Naive thymus-derived CD8-positive, alpha-beta T cell (primary cell): ENCODE measurements at regions not wholly inside any gene's neighbourhood (a gene's known extent, or its start where the extent isn't known, plus 50 kb on each side); places are given as distances from the start of the nearest gene placed in this dataset.
"Not testable (repeated sequence)": the region's sequence is repeated elsewhere in the genome, so short reads cannot be mapped to it uniquely, and the experiment has no call there.

ENCODE experiments used
- ATAC-seq, 2 donors: fragments of 150-1000 bp; cut with Tn5 transposase in 1 of 2; sonication (Bioruptor Pico), chemical (Tn5 transposase) in 1 of 2; 1 replicate in 1 of 2; 2 replicates in 1 of 2; pipeline ENCODE4 v1.10.0; 2021; ENCODE audit warnings: mild to moderate bottlenecking in 2 of 2, moderate library complexity in 2 of 2
- POLR2A ChIA-PET: fragments of 350-600 bp; sonication (Branson Sonifier 250); formaldehyde crosslinking; loops from one replicate; lab custom pipeline; 2021; ENCODE audit warnings: antibody characterized with exemption; lab: Charles Lee
- DNase-seq, 10 donors: peaks; one replicate each; pipeline versions ENCODE4 v3.0.0 to v3.0.0-alpha.2; 2020 to 2022
- H3K27ac Mint-ChIP-seq, 10 donors: one replicate each; pipeline ENCODE4 v1.8.0; 2020 to 2022; ENCODE audit warnings: mild to moderate bottlenecking in 10 of 10, mixed read lengths in 10 of 10, moderate library complexity in 4 of 10, inconsistent platforms in 1 of 10
- H3K27me3 Mint-ChIP-seq, 5 donors: one replicate each; pipeline ENCODE4 v1.8.0; 2021 to 2022; ENCODE audit warnings: mixed read lengths in 5 of 5
- H3K36me3 Mint-ChIP-seq, 3 donors: one replicate each; pipeline ENCODE4 v1.8.0; 2020 to 2022; ENCODE audit warnings: mixed read lengths in 3 of 3, mild to moderate bottlenecking in 2 of 3, inconsistent platforms in 1 of 3
- H3K4me1 Mint-ChIP-seq, 4 donors: one replicate each; pipeline ENCODE4 v1.8.0; 2021 to 2022; ENCODE audit warnings: mixed read lengths in 4 of 4
- H3K4me3 Mint-ChIP-seq, 10 donors: one replicate each; pipeline ENCODE4 v1.8.0; 2020 to 2022; ENCODE audit warnings: mild to moderate bottlenecking in 10 of 10, mixed read lengths in 10 of 10, moderate library complexity in 6 of 10, inconsistent platforms in 1 of 10
- H3K9me3 Mint-ChIP-seq, 9 donors: one replicate each; pipeline ENCODE4 v1.8.0; 2020 to 2022; ENCODE audit warnings: mixed read lengths in 9 of 9, mild to moderate bottlenecking in 3 of 9, inconsistent platforms in 1 of 9, moderate library complexity in 1 of 9

DNA sequence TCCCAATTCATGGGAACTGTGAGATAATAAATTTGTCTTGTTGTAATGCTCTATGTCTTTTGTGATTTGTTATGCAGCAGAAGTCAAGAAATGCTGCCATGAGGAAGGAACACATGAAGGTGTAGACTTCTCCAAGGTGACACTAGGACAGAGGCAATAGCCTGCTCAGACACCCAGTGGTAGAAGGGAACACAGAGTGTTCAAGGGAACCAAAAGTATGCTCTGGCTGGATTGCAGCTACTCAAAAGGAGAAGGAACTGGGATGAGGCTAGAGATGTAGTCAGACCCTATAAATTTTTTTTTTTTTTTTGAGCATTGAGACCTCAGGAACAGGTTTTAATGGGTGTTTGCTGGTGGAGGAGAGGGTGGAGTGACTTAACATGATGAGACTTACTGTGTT is 232.5 kb downstream of the PARP8 start:
- Mint-ChIP-seq H3K4me1 (no peaks in the 10 kb centered on the region), H3K4me3 (no peak overlapping the region), H3K9me3 (no peaks in the 10 kb centered on the region), H3K36me3 (no peaks in the 10 kb centered on the region), H3K27ac (no peak overlapping the region), H3K27me3 (peaks cover 3 to 44% (median 12%) of the 10 kb centered on the region in 5 donors)
- ATAC-seq = no peak
- DNase-seq = no peak
- POLR2A ChIA-PET = no interaction called here

DNA sequence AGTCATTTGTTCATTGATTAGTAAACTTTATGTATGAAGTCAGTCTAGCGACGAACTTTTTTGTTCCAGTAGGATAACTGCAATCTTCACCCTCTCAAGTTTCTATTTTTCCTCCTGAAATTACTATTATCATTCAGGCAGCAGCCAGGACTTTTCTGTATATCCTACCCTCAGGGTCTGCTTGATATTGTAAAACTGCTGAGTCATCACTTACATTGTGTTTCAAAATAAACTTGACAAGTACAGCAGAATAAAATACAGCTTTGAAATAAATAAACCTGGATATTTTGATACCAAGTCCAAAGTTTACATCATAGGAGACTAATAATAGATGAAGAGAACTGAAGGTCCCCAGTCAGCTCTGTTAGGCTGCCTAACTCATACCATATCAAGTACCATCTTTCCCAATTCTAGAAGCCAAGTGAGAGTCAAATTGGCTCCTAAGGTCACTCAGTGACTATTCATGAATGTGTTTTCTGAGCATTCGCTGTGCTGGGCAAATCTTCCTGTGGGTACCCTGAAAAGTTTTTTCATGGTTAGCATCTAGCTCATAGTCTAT is 234.6 kb downstream of the PARP8 start:
- no peak overlapping the region for H3K27ac Mint-ChIP-seq
- POLR2A ChIA-PET = no interaction called here

DNA sequence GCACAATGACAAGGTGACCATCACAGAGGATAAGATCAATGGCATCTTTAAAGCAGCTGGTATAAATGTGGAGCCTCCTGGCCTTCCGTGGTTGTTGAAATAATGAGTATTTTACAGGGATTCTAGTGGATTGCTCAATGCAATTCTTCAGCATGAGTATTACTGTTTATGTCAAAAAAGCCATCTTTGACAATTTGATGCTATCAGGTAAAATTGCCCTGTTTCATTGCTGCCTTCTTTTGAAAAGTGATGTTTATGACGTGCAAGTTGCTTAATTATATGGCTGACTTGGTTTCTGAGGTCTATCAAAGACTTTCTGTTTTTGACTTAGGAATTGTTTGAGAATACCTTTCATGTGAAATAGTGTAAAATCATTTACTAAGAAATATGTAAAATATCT is 237.2 kb downstream of the PARP8 start:
- H3K27ac Mint-ChIP-seq = no peak overlapping the region
- H3K4me3 Mint-ChIP-seq = no peak overlapping the region
- peaks cover 4 to 43% (median 19%) of the 10 kb centered on the region in 5 donors for H3K27me3 Mint-ChIP-seq
- POLR2A ChIA-PET = no interaction called here
- H3K4me1 Mint-ChIP-seq = no peaks in the 10 kb centered on the region
- H3K36me3 Mint-ChIP-seq = no peaks in the 10 kb centered on the region
- DNase-seq (no peak), ATAC-seq (no peak)
- peaks cover 0 to 4% (median 0%) of the 10 kb centered on the region in 9 donors for H3K9me3 Mint-ChIP-seq

More for the DNA sequence above, 234.6 kb downstream of the PARP8 start:
- Mint-ChIP-seq H3K9me3 (peaks cover 0 to 2% (median 0%) of the 10 kb centered on the region in 9 donors), H3K27me3 (peaks cover 5 to 44% (median 14%) of the 10 kb centered on the region in 5 donors), H3K4me1 (no peaks in the 10 kb centered on the region), H3K4me3 (no peak overlapping the region), H3K36me3 (no peaks in the 10 kb centered on the region)
- ATAC-seq (no peak), DNase-seq (no peak)

DNA sequence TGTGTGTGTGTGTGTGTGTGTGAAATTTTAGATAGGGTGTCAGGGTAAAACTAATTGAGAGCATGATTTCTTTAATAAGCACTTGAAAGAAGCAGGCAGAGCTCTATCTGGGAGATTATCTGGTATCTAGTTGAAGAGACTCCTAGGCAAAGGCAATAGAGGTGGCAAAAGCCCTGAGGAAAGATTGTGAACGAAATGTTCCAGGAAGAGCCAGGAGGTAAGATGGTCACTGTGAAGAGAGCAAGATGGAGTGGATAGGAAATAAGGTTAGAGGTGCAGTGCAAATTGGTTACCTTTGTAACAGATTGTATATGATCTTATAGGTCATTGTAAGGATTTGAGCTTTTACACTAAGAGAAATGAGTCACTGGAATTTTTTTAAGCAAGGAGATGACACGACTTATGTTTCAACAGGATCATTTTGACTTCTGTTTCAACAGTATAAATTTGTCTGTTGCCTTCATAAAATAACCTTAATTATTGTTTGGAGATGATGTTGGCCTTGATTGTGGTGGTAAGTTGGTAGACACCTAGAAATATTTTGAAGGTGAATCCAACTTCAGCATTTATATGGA is 239.6 kb downstream of the PARP8 start:
- no peak overlapping the region for H3K4me3 Mint-ChIP-seq
- H3K36me3 Mint-ChIP-seq = no peaks in the 10 kb centered on the region
- peaks cover 0 to 4% (median 0%) of the 10 kb centered on the region in 9 donors for H3K9me3 Mint-ChIP-seq
- ATAC-seq = no peak
- peaks cover 4 to 24% (median 18%) of the 10 kb centered on the region in 5 donors for H3K27me3 Mint-ChIP-seq
- H3K27ac Mint-ChIP-seq = no peak overlapping the region
- DNase-seq = no peak
- H3K4me1 Mint-ChIP-seq = no peaks in the 10 kb centered on the region
- POLR2A ChIA-PET = no interaction called here

DNA sequence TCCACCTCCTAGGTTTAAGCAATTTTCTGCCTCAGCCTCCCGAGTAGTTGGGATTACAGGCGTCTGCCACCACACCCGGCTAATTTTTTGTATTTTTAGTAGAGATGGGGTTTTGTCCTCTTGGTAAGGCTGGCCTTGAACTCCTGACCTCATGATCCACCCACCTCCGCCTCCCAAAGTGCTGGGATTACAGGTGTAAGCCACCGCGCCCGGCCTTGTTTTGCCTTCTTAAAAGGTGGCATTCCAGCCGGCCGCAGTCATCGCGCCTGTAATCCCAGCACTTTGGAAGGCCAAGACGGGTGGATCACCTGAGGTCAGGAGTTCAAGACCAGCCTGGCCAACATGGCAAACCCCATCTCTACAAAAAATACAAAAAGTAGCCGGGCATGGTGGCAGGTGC is 253.7 kb downstream of the PARP8 start:
- H3K27me3 Mint-ChIP-seq = peaks cover 2 to 17% (median 7%) of the 10 kb centered on the region in 5 donors
- POLR2A ChIA-PET, DNase-seq, H3K4me3 Mint-ChIP-seq, H3K36me3 Mint-ChIP-seq, H3K4me1 Mint-ChIP-seq, ATAC-seq, H3K9me3 Mint-ChIP-seq, H3K27ac Mint-ChIP-seq: not testable (repeated sequence)

DNA sequence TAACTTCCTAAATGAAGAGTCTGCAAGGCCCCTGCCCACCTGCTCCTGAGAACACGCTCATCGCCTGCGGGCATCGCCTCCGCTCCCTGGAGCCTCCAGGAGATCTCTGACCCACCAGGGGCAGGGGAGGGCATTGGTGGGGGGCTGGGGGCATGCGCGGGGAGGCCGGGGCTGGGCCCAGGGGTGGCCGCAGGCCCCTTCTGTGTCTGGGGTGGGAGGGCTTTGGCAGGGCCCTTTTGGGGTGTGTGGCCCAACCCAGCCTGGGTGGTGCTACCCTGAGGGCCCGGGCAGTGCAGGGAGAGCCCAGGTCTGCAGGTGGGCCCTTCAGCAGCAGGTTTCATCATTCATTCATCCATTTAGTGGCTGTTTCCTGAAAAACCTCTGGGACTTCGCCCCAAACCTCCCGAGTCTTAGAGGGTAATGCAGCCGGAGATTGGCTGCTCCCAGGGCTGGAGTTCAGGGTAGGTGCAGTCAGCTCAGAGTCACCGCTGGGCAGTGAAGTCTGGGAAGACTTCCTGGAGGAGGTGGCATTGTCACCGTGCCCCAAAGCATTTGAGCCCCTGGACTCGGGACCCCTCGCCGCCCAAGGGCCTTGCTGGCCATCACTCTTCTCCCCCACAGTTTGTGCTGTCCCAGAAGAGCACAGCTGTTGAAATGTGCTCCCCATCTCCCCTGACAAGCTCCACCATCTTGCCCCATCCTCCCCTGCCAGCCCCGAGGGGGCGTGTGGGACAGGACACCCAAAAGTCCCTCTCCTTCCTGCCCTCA is 255.1 kb downstream of the PARP8 start:
- ATAC-seq = no peak
- no peak overlapping the region for H3K27ac Mint-ChIP-seq
- H3K4me3 Mint-ChIP-seq = no peak overlapping the region
- H3K27me3 Mint-ChIP-seq = peaks cover 3 to 26% (median 7%) of the 10 kb centered on the region in 5 donors
- no peaks in the 10 kb centered on the region for H3K4me1 Mint-ChIP-seq
- no peak for DNase-seq
- POLR2A ChIA-PET = no interaction called here
- H3K9me3 Mint-ChIP-seq = peaks cover 0 to 2% (median 0%) of the 10 kb centered on the region in 9 donors
- no peaks in the 10 kb centered on the region for H3K36me3 Mint-ChIP-seq

DNA sequence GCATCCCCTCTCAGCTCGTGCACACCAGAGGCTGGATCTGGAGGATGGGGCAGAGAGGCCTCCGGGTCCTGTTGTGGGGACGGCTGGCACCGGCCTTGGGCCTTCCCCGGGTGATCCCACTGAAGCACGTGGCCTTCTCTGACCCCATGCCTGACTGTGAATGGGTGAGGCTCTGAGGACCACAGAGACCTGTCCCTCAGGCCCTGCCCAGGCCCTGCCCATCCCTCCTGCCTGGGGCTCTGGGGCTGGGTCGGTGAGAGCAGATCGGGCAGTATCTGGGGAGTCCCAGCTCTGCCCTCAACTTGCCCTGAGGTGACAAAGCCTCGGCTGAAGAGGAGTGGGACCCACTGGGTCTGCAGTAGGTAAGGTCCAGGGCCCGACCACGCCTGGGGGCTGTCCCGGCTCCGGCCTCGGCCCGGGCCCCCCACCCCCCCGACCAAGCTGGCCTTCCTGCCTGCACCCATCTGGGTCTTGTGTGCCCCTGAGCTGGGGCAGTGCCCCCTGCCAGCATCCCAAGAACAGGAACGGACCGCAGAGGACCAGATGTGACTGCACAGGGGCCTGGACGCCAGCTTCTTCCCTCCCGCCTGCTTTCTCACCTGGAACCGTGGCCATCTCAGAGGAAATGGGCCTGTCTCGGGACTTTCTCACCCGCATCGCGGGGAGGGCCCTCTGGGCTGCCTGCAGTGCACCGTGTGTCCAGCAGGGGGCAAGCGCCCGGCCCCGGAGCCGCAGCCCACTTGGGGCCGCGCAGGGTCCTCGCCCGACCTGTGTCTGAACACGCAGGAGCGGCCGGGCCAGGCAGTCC is 255.9 kb downstream of the PARP8 start:
- POLR2A ChIA-PET, H3K27ac Mint-ChIP-seq, H3K4me1 Mint-ChIP-seq, H3K4me3 Mint-ChIP-seq, H3K36me3 Mint-ChIP-seq, H3K9me3 Mint-ChIP-seq: not testable (repeated sequence)
- ATAC-seq = peak in 1 of 2 donors; percentile 43
- peak in 1 of 10 donors; percentile 10 for DNase-seq
- H3K27me3 Mint-ChIP-seq = peaks cover 3 to 29% (median 8%) of the 10 kb centered on the region in 5 donors

DNA sequence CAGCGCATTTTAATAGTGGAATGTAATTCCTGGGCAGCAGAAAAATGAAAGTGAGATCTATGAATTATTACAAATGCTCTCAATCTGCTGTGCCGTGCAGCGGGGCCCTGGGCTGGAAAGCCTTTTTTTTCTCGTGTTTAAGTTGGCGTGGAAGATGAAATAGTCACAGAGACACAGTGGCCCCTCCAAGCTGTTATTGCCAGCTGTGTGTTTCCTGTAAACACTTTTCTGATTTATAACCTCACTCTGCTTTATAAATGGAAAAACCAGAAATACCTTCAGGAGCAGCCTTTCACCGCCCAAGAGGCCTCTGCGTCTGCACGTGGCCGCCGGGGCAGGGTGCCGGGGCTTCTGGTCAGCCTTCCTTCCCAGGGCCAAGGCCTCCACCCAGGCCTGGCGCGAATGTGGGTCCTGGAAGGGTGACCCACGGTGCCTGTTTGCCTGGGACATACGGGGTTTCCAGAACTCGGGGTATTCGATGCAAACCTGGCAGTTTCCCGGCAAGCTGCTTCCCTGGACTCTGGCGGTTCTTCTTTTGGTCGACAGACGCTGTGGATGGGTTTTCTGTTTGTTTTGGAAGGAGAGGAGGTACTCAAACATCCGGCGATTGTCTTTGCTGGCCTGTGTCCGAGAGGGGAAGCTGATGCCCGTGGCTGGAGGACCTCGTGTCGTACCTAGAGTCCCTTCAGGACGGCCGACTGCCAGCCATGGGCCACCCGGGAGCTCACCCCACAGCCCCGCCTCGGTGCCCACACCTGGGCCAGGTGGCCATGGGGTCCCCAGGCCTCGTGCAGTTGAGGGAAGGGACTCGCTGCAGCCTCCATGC is 256.7 kb downstream of the PARP8 start:
- ATAC-seq (no peak), DNase-seq (no peak)
- Mint-ChIP-seq H3K36me3 (no peaks in the 10 kb centered on the region), H3K4me3 (peak overlapping the region in 1 of 10 donors; percentile 15), H3K27me3 (peaks cover 3 to 29% (median 13%) of the 10 kb centered on the region in 5 donors), H3K27ac (no peak overlapping the region), H3K4me1 (no peaks in the 10 kb centered on the region), H3K9me3 (no peaks in the 10 kb centered on the region)
- POLR2A ChIA-PET = no interaction called here

DNA sequence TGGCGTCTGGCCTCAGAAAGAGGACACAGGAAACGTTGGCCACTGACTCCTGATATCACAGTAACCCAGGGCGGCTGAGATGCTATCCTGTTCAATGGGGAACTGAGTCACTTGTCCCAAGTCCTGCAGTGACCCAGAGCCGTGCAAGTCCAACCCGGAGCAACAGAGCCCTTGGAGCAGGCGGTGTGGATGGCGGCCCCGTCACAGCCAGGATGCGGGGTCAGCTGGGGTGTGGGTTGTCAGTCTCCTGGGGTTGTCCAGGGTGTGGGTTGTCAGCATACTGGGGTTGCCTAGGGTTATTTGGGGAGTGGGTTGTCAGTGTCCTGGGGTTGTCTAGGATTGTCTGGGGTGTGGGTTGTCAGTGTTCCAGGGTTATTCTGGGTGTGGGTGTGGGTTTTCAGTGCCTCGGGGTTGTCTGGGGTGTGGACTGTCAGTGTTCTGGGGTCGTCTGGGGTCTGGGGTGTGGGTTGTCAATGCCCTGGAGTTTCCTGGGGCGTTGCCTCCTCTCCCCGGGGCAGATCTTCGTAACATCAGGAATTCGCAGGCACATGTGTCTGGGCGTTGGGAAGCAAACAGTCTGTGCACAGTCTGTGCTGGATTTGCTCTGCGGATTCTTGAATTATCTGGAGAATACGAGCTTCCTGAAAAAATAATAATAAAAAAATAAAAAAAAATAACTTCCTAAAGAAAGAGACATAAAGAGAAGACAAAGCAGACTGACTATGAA is 257.5 kb downstream of the PARP8 start:
- Mint-ChIP-seq H3K27me3 (peaks cover 3 to 31% (median 14%) of the 10 kb centered on the region in 5 donors), H3K36me3 (no peaks in the 10 kb centered on the region), H3K4me1 (no peaks in the 10 kb centered on the region), H3K4me3 (no peak overlapping the region), H3K27ac (no peak overlapping the region), H3K9me3 (no peaks in the 10 kb centered on the region)
- DNase-seq (no peak), ATAC-seq (no peak)
- POLR2A ChIA-PET = no interaction called here

DNA sequence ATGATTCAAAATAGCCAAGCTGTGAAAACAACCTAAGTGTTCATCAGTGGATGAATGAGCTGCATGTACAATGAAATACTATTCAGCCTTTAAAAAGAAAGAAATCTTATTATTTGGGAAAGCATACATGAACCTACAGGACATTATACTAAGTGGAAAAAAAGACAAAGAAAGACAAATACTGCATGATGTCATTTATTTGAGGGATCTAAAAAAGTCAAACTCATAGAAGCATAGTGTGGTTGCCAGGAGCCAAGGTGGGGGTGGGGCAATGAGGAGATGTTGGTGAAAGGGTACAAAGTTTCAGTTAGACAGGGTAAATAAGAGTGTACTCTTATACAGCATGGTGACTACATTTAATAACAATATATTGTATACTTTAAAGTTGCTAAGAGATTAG is 261.5 kb downstream of the PARP8 start:
- H3K4me1 Mint-ChIP-seq = no peaks in the 10 kb centered on the region
- DNase-seq = no peak
- no peak overlapping the region for H3K27ac Mint-ChIP-seq
- H3K36me3 Mint-ChIP-seq = no peaks in the 10 kb centered on the region
- peaks cover 4 to 58% (median 15%) of the 10 kb centered on the region in 5 donors for H3K27me3 Mint-ChIP-seq
- H3K4me3 Mint-ChIP-seq = no peak overlapping the region
- ATAC-seq = no peak
- POLR2A ChIA-PET = no interaction called here
- no peaks in the 10 kb centered on the region for H3K9me3 Mint-ChIP-seq

DNA sequence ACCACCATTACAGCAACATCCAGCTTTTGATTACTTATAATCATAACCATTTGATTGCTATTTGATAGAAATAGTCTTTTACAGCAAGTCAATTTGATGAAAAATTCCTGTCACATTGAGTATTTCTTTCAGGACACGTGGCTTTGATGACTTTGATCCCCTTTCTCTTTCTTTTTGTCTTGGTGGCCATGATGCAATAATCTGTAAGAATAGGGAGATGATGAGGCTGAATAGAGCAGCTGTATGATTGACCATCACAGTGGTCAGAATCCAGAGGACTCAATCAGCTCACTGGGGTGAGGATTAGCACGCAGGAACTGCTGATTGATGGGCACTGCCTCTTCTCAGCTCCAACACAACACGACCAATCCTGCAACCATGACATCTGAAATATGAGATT is 262.7 kb downstream of the PARP8 start:
- no peaks in the 10 kb centered on the region for H3K36me3 Mint-ChIP-seq
- DNase-seq = no peak
- POLR2A ChIA-PET = no interaction called here
- H3K27me3 Mint-ChIP-seq = peaks cover 4 to 46% (median 9%) of the 10 kb centered on the region in 5 donors
- no peak for ATAC-seq
- H3K4me3 Mint-ChIP-seq = no peak overlapping the region
- H3K27ac Mint-ChIP-seq = no peak overlapping the region
- H3K9me3 Mint-ChIP-seq = no peaks in the 10 kb centered on the region
- no peaks in the 10 kb centered on the region for H3K4me1 Mint-ChIP-seq

DNA sequence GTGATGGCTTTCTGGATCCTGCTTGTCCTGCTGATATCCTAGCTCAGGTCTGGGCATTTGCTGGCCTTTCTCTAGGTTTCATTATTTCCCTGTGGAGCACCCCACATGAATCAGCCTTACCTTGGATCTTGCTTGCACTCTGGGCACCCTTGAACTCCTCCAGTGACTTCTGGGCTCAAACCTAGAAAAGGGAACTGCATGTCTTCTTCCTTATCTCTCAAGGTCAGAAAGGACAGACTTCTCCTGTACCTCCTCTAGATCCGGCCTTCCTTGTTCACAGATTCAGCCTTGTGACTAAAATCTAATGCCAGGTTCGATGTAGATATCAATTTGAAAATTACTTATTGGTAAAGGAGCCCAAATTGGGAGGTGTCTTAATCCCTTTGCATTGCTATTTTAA is 267.9 kb downstream of the PARP8 start:
- POLR2A ChIA-PET = no interaction called here
- H3K9me3 Mint-ChIP-seq = peaks cover 0 to 3% (median 0%) of the 10 kb centered on the region in 9 donors
- ATAC-seq = no peak
- H3K4me1 Mint-ChIP-seq = no peaks in the 10 kb centered on the region
- no peak overlapping the region for H3K27ac Mint-ChIP-seq
- no peak overlapping the region for H3K4me3 Mint-ChIP-seq
- no peak for DNase-seq
- peaks cover 11 to 46% (median 12%) of the 10 kb centered on the region in 5 donors for H3K27me3 Mint-ChIP-seq
- H3K36me3 Mint-ChIP-seq = peaks cover 0 to 7% (median 0%) of the 10 kb centered on the region in 3 donors
